ENCODE measurements at regions not wholly inside any gene's neighbourhood (a gene's known extent, or its start where the extent isn't known, plus 50 kb on each side); places are given as distances from the start of the nearest gene placed in this dataset.

DNA sequence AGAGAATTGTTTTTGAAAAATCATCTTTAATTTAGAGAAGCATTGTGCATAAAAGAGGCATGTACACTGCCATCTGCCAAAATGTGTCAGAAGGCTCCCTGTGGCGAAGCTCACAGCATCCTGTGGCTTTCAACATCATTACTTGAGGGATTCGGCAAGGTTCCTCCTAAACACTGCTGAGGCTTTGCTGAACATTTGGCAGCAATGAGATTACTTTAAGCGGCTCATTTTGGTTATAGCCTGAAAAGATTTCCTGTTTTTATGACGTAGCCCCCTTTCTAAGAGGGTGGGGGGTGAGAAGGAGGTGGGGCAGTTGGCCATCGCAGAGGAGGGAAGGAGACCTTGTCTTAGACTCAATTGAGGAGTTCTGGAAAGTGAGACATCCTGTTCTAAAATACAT is 469.4 kb downstream of the RASEF start:
- DNase-seq (ENCODE audit: low spot score): no peak
- POLR2A ChIA-PET (ENCODE audit: low non-redundant PET): no interaction called here
- CTCF ChIA-PET: interaction anchor here (0.6 kb wide), 1 partner anchor 17 kb away, joined by 4 read pairs; no protein-coding TSS in a partner anchor
- H3K27ac ChIP-seq: no peak overlapping the region
- TF ChIP-seq, protein P1, sequence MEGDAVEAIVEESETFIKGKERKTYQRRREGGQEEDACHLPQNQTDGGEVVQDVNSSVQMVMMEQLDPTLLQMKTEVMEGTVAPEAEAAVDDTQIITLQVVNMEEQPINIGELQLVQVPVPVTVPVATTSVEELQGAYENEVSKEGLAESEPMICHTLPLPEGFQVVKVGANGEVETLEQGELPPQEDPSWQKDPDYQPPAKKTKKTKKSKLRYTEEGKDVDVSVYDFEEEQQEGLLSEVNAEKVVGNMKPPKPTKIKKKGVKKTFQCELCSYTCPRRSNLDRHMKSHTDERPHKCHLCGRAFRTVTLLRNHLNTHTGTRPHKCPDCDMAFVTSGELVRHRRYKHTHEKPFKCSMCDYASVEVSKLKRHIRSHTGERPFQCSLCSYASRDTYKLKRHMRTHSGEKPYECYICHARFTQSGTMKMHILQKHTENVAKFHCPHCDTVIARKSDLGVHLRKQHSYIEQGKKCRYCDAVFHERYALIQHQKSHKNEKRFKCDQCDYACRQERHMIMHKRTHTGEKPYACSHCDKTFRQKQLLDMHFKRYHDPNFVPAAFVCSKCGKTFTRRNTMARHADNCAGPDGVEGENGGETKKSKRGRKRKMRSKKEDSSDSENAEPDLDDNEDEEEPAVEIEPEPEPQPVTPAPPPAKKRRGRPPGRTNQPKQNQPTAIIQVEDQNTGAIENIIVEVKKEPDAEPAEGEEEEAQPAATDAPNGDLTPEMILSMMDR (conservative IDR thresholded peaks at IDR 0.05; ENCODE audit: low read depth): no peak

DNA sequence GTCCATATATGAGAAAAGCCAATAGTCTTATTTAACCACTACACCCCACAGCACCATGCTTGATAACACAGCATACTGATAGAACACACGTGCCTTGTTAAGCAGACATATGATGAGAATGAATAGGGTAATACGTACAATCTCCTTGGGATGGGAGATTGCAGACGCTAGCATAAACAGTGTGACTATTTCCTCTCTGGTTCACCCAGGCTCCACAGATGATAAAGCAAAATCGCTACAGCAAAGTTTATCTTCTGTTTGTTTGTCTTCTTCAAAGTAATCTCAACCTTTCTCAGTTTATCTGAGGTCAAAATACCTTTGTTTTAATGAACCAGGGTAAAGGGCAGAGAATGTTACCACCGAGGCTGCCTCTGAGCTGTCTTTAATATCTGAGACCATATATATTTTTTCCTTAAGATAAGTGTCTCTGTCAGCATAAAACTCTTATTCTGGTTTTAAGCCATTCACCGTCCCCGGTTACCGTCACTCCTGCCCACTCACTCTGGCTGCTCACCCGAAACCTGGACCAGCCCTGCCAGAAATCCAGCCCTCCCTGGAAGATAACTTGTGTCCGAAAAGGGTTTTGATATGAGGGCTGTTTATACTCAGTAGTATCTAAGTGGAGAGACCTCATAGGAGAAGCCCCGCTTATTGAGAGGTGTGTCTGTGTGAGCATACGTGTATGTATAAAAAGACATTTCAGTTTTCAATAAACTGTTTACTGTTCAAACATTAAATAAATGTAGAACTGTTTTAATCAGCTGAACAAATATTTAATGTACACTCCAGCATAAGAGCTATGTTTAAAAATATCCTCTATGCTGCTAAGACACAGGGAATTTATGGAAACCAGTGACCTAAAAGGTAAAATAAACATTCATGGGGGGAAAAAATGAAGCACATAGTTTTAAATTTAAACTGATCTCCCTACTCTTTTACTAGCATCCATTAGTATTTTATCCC is 465.4 kb downstream of the RASEF start:
- DNase-seq (ENCODE audit: low spot score): no peak
- CTCF ChIA-PET: interaction anchor here (1.4 kb wide), 1 partner anchor 9 kb away, joined by 7 read pairs; no protein-coding TSS in a partner anchor
- H3K27ac ChIP-seq: no peak overlapping the region
- TF ChIP-seq, protein P1 (conservative IDR thresholded peaks at IDR 0.05; ENCODE audit: low read depth): no peak
- POLR2A ChIA-PET (ENCODE audit: low non-redundant PET): no interaction called here

DNA sequence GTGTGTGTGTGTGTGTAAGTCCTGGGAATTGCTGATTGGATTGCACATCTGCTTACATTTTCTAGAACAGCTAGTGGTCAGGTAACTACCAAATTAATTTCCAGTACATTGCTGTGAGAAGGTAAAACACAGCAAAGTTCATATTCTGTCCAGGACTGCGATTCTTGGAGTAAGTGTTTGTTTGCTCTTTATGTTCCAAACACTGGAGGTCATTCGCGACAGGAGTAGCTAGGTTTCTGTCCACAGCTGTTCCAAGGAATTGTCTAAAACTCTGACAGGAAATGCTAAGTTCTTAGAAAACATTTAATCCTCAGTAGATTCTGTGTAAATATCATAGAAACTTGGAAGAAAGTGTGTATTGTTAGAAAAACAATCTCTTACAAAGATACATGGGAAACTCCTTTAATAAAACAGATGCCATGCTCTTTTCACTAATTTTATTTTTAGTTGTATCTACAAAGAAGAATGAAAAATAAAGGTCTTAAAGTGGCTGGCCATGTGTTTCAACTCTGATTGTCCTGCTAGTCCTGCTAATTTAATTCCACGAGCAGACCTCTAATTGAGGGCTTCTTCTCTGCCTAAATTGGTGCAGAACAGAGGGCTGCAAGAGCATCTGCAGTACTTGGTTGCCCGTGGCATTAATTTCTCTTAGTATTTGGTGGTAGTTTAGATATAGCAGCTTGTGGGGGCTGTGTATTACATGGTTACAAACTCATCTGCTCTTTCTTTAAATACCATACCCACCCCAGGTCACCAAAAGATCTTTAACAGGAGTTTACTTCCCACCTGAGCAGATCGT is 464.5 kb downstream of the RASEF start:
- H3K27ac ChIP-seq: no peak overlapping the region
- TF ChIP-seq, protein P1 (conservative IDR thresholded peaks at IDR 0.05; ENCODE audit: low read depth): no peak
- ChIA-PET POLR2A (ENCODE audit: low non-redundant PET) (no interaction called here), CTCF (interaction anchor here (0.5 to 1.4 kb wide), 2 partner anchors 8 to 1084 kb away, joined by 7 to 8 read pairs; no protein-coding TSS in a partner anchor)
- DNase-seq (ENCODE audit: low spot score): no peak

DNA sequence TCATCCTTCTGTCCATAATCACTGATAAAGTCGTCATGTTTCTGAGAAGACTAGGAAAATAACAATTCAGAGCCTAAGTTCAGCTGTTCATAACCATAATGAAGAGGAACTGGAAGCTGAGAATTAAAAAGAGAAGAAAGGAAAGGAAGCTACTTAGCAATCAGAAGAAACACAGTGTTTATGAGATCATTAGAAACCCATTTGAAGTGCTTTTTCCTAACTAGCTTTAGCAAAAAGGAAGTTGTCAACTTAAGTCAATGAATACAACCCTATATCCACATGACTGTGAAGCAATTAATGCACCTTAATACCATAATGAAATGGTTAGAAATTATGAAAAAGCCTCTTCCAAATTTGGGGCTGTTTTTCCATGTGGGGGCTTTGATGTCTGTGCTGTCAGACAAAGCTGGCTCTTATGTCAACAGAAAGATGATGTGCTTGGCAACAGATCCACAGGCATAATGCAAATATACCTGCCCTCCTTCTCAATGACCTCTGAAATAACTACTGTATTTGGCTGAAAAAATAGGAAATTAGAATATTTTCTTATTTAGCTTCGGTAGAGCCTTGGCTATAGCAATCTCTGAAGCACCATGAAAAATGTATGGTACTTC is 463.5 kb downstream of the RASEF start:
- DNase-seq (ENCODE audit: low spot score): no peak
- TF ChIP-seq, protein P1 (conservative IDR thresholded peaks at IDR 0.05; ENCODE audit: low read depth): no peak
- no peak overlapping the region for H3K27ac ChIP-seq
- ChIA-PET POLR2A (ENCODE audit: low non-redundant PET) (no interaction called here), CTCF (interaction anchor here (0.5 kb wide), 1 partner anchor 1085 kb away, joined by 8 read pairs; no protein-coding TSS in a partner anchor)

DNA sequence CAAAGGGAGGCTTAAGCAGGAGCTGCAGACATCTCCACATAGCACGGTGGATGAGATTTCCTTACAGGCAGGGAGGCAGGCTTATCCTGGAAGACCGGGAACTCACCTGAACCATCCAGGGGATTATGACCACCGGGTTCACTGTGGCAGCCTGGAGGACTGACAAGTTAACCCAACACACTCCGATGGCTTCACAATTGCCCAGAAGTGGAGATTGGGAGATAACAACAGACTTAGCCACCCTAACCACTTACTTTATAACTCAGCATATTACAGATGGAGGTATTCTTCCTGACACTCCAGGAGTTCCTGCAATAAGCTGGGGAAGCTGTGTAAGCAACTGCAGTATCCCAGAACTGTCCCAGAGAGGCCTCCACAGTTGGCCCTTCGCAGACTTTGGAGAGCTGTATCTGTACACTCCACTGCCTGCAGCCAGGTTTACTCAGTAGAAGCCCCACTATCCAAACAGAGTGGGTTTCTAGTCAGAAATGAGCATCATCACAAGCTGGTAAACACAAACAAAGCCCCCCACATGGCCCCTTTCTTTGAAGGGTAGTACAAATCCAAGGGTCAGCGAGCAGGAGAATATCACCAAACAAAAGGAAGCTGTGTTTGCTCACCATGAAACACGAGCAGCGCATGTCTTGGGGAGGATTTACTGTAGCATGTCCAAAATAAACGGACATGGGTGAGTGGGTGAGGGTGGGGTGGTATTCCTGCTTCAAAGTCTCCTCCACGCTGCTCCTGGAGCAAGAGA is 462.2 kb downstream of the RASEF start:
- ChIA-PET CTCF (interaction anchor here (0.6 kb wide), 1 partner anchor 37 kb away, joined by 4 read pairs; no protein-coding TSS in a partner anchor), POLR2A (ENCODE audit: low non-redundant PET) (no interaction called here)
- no peak overlapping the region for H3K27ac ChIP-seq
- no peak for DNase-seq (ENCODE audit: low spot score)
- TF ChIP-seq, protein P1 (conservative IDR thresholded peaks at IDR 0.05; ENCODE audit: low read depth): no peak

Data from RWPE1 (cell line).